Keratinocyte (primary cell): ENCODE measurements at regions not wholly inside any gene's neighbourhood (a gene's known extent, or its start where the extent isn't known, plus 50 kb on each side); places are given as distances from the start of the nearest gene placed in this dataset.

Experiments
- EZH2 ChIP-seq: IDR thresholded peaks from one replicate; pipeline ENCODE4 v1.6.1; 2012; ENCODE audit warnings: inconsistent platforms, mild to moderate bottlenecking, low read length, moderate library complexity
- TF ChIP-seq, protein P1 (sequence below), 3 experiments: IDR thresholded peaks in 1 of 3; conservative IDR thresholded peaks in 1 of 3; optimal IDR thresholded peaks in 1 of 3; 2 replicates in 2 of 3; 3 replicates in 1 of 3; pipeline versions ENCODE3 to v1.5.1; 2011; ENCODE audit warnings: low read length in 3 of 3, mild to moderate bottlenecking in 3 of 3, moderate library complexity in 2 of 3, control low read depth in 1 of 3, inconsistent platforms in 1 of 3; ENCODE audit not compliant: insufficient read depth in 2 of 3; ENCODE audit errors: extremely low read depth in 1 of 3

GRCh38 chr11:13140028-13140870, 131.1 kb downstream of the RASSF10 start:
- TF ChIP-seq, protein P1, sequence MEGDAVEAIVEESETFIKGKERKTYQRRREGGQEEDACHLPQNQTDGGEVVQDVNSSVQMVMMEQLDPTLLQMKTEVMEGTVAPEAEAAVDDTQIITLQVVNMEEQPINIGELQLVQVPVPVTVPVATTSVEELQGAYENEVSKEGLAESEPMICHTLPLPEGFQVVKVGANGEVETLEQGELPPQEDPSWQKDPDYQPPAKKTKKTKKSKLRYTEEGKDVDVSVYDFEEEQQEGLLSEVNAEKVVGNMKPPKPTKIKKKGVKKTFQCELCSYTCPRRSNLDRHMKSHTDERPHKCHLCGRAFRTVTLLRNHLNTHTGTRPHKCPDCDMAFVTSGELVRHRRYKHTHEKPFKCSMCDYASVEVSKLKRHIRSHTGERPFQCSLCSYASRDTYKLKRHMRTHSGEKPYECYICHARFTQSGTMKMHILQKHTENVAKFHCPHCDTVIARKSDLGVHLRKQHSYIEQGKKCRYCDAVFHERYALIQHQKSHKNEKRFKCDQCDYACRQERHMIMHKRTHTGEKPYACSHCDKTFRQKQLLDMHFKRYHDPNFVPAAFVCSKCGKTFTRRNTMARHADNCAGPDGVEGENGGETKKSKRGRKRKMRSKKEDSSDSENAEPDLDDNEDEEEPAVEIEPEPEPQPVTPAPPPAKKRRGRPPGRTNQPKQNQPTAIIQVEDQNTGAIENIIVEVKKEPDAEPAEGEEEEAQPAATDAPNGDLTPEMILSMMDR (optimal IDR thresholded peaks at IDR 0.05 in 1 of 3, IDR thresholded peaks at IDR 0.05 in 1 of 3, conservative IDR thresholded peaks at IDR 0.05 in 1 of 3; ENCODE audit: extremely low read depth in 1 of 3, insufficient read depth in 2 of 3, low read length in 3 of 3), result no peak
- no peak for TF ChIP-seq EZH2
